SIG-M5 treated with dmso at 0.1 percent for 504 hours (cell line): ENCODE measurements at regions not wholly inside any gene's neighbourhood (a gene's known extent, or its start where the extent isn't known, plus 50 kb on each side); places are given as distances from the start of the nearest gene placed in this dataset.

Experiments used
- DNase-seq: peaks from one replicate; lab custom pipeline; 2025; ENCODE audit not compliant: unreplicated experiment; lab: John Stamatoyannopoulos, UW

- DNase-seq, result no peak
These were observed 768.1 kb upstream of the LRRN3 start for GRCh38 chr7:110322796-110323195.

- no peak for DNase-seq
These were observed 764.0 kb upstream of the LRRN3 start for GRCh38 chr7:110326966-110327365.

- no peak for DNase-seq
These were observed 754.5 kb upstream of the LRRN3 start for GRCh38 chr7:110336423-110336822.

GRCh38 chr7:110337646-110338045 is 753.3 kb upstream of the LRRN3 start:
- no peak for DNase-seq

GRCh38 chr7:110347081-110347480 is 743.8 kb upstream of the LRRN3 start:
- DNase-seq, result no peak

GRCh38 chr7:110356438-110356837 is 734.5 kb upstream of the LRRN3 start:
- DNase-seq, result no peak

- DNase-seq, result no peak
These were observed 732.9 kb upstream of the LRRN3 start for GRCh38 chr7:110358028-110358427.

GRCh38 chr7:110371709-110372108 is 719.2 kb upstream of the LRRN3 start:
- DNase-seq, result no peak

GRCh38 chr7:110372685-110373084 is 718.2 kb upstream of the LRRN3 start:
- no peak for DNase-seq

GRCh38 chr7:110373416-110373815 is 717.5 kb upstream of the LRRN3 start:
- DNase-seq, result no peak

GRCh38 chr7:110373859-110374258 is 717.1 kb upstream of the LRRN3 start:
- DNase-seq, result no peak

GRCh38 chr7:110375068-110375467 is 715.9 kb upstream of the LRRN3 start:
- no peak for DNase-seq

GRCh38 chr7:110382736-110383135 is 708.2 kb upstream of the LRRN3 start:
- no peak for DNase-seq

- no peak for DNase-seq
These were observed 704.9 kb upstream of the LRRN3 start for GRCh38 chr7:110386006-110386405.

- no peak for DNase-seq
These were observed 704.0 kb upstream of the LRRN3 start for GRCh38 chr7:110386913-110387312.

GRCh38 chr7:110387689-110388088 is 703.2 kb upstream of the LRRN3 start:
- no peak for DNase-seq

GRCh38 chr7:110388457-110388856 is 702.5 kb upstream of the LRRN3 start:
- DNase-seq, result no peak

- DNase-seq, result no peak
These were observed 694.9 kb upstream of the LRRN3 start for GRCh38 chr7:110396021-110396420.

GRCh38 chr7:110397927-110398660 is 692.8 kb upstream of the LRRN3 start:
- DNase-seq, result no peak

GRCh38 chr7:110399421-110399820 is 691.5 kb upstream of the LRRN3 start:
- DNase-seq, result no peak

- no peak for DNase-seq
These were observed 690.5 kb upstream of the LRRN3 start for GRCh38 chr7:110400411-110400810.

- no peak for DNase-seq
These were observed 683.7 kb upstream of the LRRN3 start for GRCh38 chr7:110407242-110407641.

- no peak for DNase-seq
These were observed 683.2 kb upstream of the LRRN3 start for GRCh38 chr7:110407706-110408105.
